Neuronal stem cell (in vitro differentiated cells): ENCODE measurements at regions not wholly inside any gene's neighbourhood (a gene's known extent, or its start where the extent isn't known, plus 50 kb on each side); places are given as distances from the start of the nearest gene placed in this dataset.
A peak's percentile ranks its signal among the peaks of the same experiment; 100 is the strongest.
"Not testable (repeated sequence)": the region's sequence is repeated elsewhere in the genome, so short reads cannot be mapped to it uniquely, and the experiment has no call there.

ENCODE experiments used
- DNase-seq: peaks from one replicate; pipeline ENCODE4 v3.0.0-alpha.2; 2013; ENCODE audit warnings: low spot score
- H2AFZ ChIP-seq: one replicate; pipeline ENCODE4 v1.6.1; 2013; ENCODE audit warnings: mild to moderate bottlenecking, low read length, inconsistent platforms
- H2AK5ac ChIP-seq: 2 replicates; pipeline ENCODE4 v1.6.1; 2013; ENCODE audit warnings: low read depth, mild to moderate bottlenecking, inconsistent platforms, low read length, moderate library complexity, mixed read lengths
- H2BK120ac ChIP-seq: 2 replicates; pipeline ENCODE4 v1.6.1; 2013; ENCODE audit warnings: low read depth, mild to moderate bottlenecking, inconsistent platforms, low read length, moderate library complexity, mixed read lengths
- H2BK12ac ChIP-seq: one replicate; pipeline ENCODE4 v1.6.1; 2013; ENCODE audit warnings: low read length, inconsistent platforms
- H2BK15ac ChIP-seq: 2 replicates; pipeline ENCODE4 v1.6.1; 2013; ENCODE audit warnings: mild to moderate bottlenecking, low read length, inconsistent platforms, mixed read lengths
- H2BK5ac ChIP-seq: one replicate; pipeline ENCODE4 v1.6.1; 2013; ENCODE audit warnings: inconsistent platforms, mild to moderate bottlenecking, low read length, moderate library complexity
- H3K14ac ChIP-seq: one replicate; pipeline ENCODE4 v1.6.1; 2013; ENCODE audit warnings: low read length, inconsistent platforms
- H3K18ac ChIP-seq: 2 replicates; pipeline ENCODE4 v1.6.1; 2013; ENCODE audit warnings: low read length, inconsistent platforms
- H3K23ac ChIP-seq: 2 replicates; pipeline ENCODE4 v1.6.1; 2013; ENCODE audit warnings: low read depth, mild to moderate bottlenecking, mixed read lengths, low read length, inconsistent platforms; ENCODE audit not compliant: poor library complexity
- H3K27ac ChIP-seq: replicated peaks from 3 replicates; pipeline ENCODE4 v1.5.1; 2013; ENCODE audit warnings: low read length, inconsistent platforms
- H3K27me3 ChIP-seq, 3 experiments: 2 replicates each; pipeline ENCODE4 v1.6.1; 2013; ENCODE audit warnings: low read length in 3 of 3, mild to moderate bottlenecking in 2 of 3, inconsistent platforms in 1 of 3, low read depth in 1 of 3, mixed read lengths in 1 of 3, moderate library complexity in 1 of 3; ENCODE audit not compliant: control insufficient read depth in 3 of 3, insufficient read depth in 3 of 3
- H3K36me3 ChIP-seq, 2 donors: replicated peaks in 1 of 2; 2 replicates each; pipeline ENCODE4 v1.6.1; 2013; ENCODE audit warnings: low read length in 2 of 2; ENCODE audit not compliant: control insufficient read depth in 2 of 2, insufficient read depth in 2 of 2
- H3K4ac ChIP-seq: 2 replicates; pipeline ENCODE4 v1.6.1; 2013; ENCODE audit warnings: inconsistent platforms, mild to moderate bottlenecking, low read length, moderate library complexity
- H3K4me1 ChIP-seq, 2 donors: 1 replicate in 1 of 2; 2 replicates in 1 of 2; pipeline ENCODE4 v1.6.1; 2013; ENCODE audit warnings: low read length in 2 of 2, low read depth in 1 of 2; ENCODE audit not compliant: control insufficient read depth in 2 of 2, insufficient read depth in 1 of 2
- H3K4me2 ChIP-seq: one replicate; pipeline ENCODE4 v1.6.1; 2013; ENCODE audit warnings: mild to moderate bottlenecking, low read length, inconsistent platforms; ENCODE audit not compliant: insufficient read depth, poor library complexity, severe bottlenecking
- H3K4me3 ChIP-seq, 2 donors: 2 replicates each; pipeline ENCODE4 v1.5.1; 2013; ENCODE audit warnings: low read length in 2 of 2, mild to moderate bottlenecking in 2 of 2, inconsistent platforms in 1 of 2, moderate library complexity in 1 of 2
- H3K79me1 ChIP-seq: one replicate; pipeline ENCODE4 v1.6.1; 2013; ENCODE audit warnings: low read depth, mild to moderate bottlenecking, inconsistent platforms, low read length, moderate library complexity
- H3K9ac ChIP-seq: one replicate; pipeline ENCODE4 v1.6.1; 2013; ENCODE audit warnings: mild to moderate bottlenecking, low read depth, low read length, inconsistent platforms; ENCODE audit not compliant: poor library complexity
- H3K9me3 ChIP-seq, 2 donors: replicated peaks in 1 of 2; 2 replicates each; pipeline versions ENCODE3 to v1.6.1; 2013; ENCODE audit warnings: low read length in 2 of 2, mild to moderate bottlenecking in 2 of 2, inconsistent platforms in 1 of 2, low read depth in 1 of 2, mixed read lengths in 1 of 2, moderate library complexity in 1 of 2; ENCODE audit not compliant: control insufficient read depth in 2 of 2, insufficient read depth in 1 of 2
- H4K8ac ChIP-seq: one replicate; pipeline ENCODE4 v1.6.1; 2013; ENCODE audit warnings: low read depth, mild to moderate bottlenecking, inconsistent platforms, low read length, moderate library complexity
- H4K91ac ChIP-seq: one replicate; pipeline ENCODE4 v1.6.1; 2013; ENCODE audit warnings: low read length, low read depth, mild to moderate bottlenecking, inconsistent platforms; ENCODE audit not compliant: poor library complexity
- WGBS, 2 donors: extraction: QIAGEN DNeasy Blood & Tissue Kit; methylation state at CpG; one replicate each; pipeline ENCODE4 v1.1.7; 2013; ENCODE audit warnings: missing lambda C conversion rate in 2 of 2, mixed read lengths in 1 of 2; ENCODE audit not compliant: insufficient read length in 2 of 2, insufficient replicate concordance in 1 of 2; ENCODE audit errors: extremely low coverage in 2 of 2; 5-methylcytosine and 5-hydroxymethylcytosine counted together

GRCh38 chr9:30289435-30289834 is 2095.0 kb upstream of the ACO1 start:
- Histone ChIP-seq H2BK15ac (no peak overlapping the region), H3K4ac (no peak overlapping the region), H3K23ac (no peak overlapping the region), H3K9ac (peak overlapping the region; percentile 38), H3K4me2 (no peak overlapping the region), H2AFZ (no peak overlapping the region), H3K4me1 (no peaks in the 10 kb centered on the region), H3K18ac (no peak overlapping the region), H3K79me1 (no peaks in the 10 kb centered on the region), H3K27me3 (no peaks in the 10 kb centered on the region), H3K27ac (no peak overlapping the region), H3K36me3 (no peaks in the 10 kb centered on the region), H3K9me3 (no peaks in the 10 kb centered on the region), H2AK5ac (no peak overlapping the region), H3K14ac (no peak overlapping the region), H2BK5ac (no peak overlapping the region), H2BK12ac (no peak overlapping the region), H4K91ac (no peak overlapping the region), H3K4me3 (no peak overlapping the region), H2BK120ac (no peak overlapping the region), H4K8ac (no peak overlapping the region)
- no CpG with 5 or more reads among the region's 2 CpGs for WGBS, 2 donors
- DNase-seq, result no peak

GRCh38 chr9:30292026-30292425 is 2092.4 kb upstream of the ACO1 start:
- H4K91ac ChIP-seq, H2BK120ac ChIP-seq, H3K4me3 ChIP-seq, H3K4me1 ChIP-seq, H3K4ac ChIP-seq, H3K23ac ChIP-seq, H2BK12ac ChIP-seq, H2BK15ac ChIP-seq, H3K9me3 ChIP-seq, H3K36me3 ChIP-seq, H3K27me3 ChIP-seq, H2AK5ac ChIP-seq, H2AFZ ChIP-seq, H3K27ac ChIP-seq, H3K79me1 ChIP-seq, H2BK5ac ChIP-seq, DNase-seq, H3K4me2 ChIP-seq, H4K8ac ChIP-seq, H3K14ac ChIP-seq, H3K9ac ChIP-seq, H3K18ac ChIP-seq: not testable (repeated sequence)

GRCh38 chr9:30293231-30293630 is 2091.2 kb upstream of the ACO1 start:
- DNase-seq, result no peak
- H3K9me3 ChIP-seq, result no peaks in the 10 kb centered on the region
- H3K23ac ChIP-seq, result no peak overlapping the region
- H3K27ac ChIP-seq, result no peak overlapping the region
- no peak overlapping the region for H2BK120ac ChIP-seq
- no peak overlapping the region for H2BK5ac ChIP-seq
- H3K4me1 ChIP-seq, result no peaks in the 10 kb centered on the region
- no peaks in the 10 kb centered on the region for H3K27me3 ChIP-seq
- H2BK12ac ChIP-seq, result no peak overlapping the region
- no peaks in the 10 kb centered on the region for H3K36me3 ChIP-seq
- no peak overlapping the region for H3K4me3 ChIP-seq
- H4K91ac ChIP-seq, result no peak overlapping the region
- no peak overlapping the region for H2AK5ac ChIP-seq
- H3K4me2 ChIP-seq, result no peak overlapping the region
- no peak overlapping the region for H3K14ac ChIP-seq
- no peak overlapping the region for H2BK15ac ChIP-seq
- H3K9ac ChIP-seq, result no peak overlapping the region
- no peak overlapping the region for H3K18ac ChIP-seq
- no peaks in the 10 kb centered on the region for H3K79me1 ChIP-seq
- WGBS, 2 donors, result no CpG with 5 or more reads among the region's 1 CpG
- no peak overlapping the region for H4K8ac ChIP-seq
- no peak overlapping the region for H3K4ac ChIP-seq
- H2AFZ ChIP-seq, result no peak overlapping the region

DNA sequence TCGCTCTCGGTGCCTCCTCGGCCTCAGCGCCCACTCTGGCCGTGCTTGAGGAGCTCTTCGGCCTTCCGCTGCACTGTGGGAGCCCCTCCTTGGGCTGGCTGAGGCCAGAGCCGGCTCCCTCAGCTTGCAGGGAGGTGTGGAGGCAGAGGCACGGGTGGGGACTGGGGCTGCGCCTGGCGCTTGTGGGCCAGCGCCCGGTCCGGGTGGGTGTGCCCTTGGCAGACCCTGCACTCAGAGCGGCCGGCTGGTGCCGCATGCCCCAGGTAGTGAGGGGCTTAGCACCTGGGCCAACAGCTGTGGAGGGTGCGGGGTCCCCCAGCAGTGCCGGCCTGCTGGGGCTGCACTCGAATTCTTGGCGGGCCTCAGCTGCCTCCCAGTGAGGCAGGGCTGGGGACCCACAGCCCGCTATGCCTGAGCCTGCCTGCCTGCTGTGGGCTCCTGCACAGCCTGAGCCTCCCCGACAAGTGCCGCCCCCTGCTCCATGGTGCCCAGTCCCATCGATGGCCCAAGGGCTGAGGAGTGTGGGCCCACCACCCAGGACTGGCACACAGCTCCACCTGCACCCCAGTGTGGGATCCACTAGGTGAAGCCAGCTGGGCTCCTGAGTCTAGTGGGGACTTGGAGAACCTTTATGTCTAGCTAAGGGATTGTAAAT is 2085.2 kb upstream of the ACO1 start:
- no peak overlapping the region for H2AK5ac ChIP-seq
- H3K18ac ChIP-seq, result no peak overlapping the region
- no peak overlapping the region for H3K27ac ChIP-seq
- H3K4ac ChIP-seq, result no peak overlapping the region
- no peak overlapping the region for H2BK5ac ChIP-seq
- no peak overlapping the region for H3K4me3 ChIP-seq
- H3K79me1 ChIP-seq, result no peaks in the 10 kb centered on the region
- H3K9ac ChIP-seq, result no peak overlapping the region
- H2BK12ac ChIP-seq, result no peak overlapping the region
- no peaks in the 10 kb centered on the region for H3K9me3 ChIP-seq
- H3K14ac ChIP-seq, result peak overlapping the region; percentile 39
- no peaks in the 10 kb centered on the region for H3K4me1 ChIP-seq
- no peak overlapping the region for H3K4me2 ChIP-seq
- no peak overlapping the region for H2BK120ac ChIP-seq
- no peaks in the 10 kb centered on the region for H3K27me3 ChIP-seq
- H2AFZ ChIP-seq, result no peak overlapping the region
- no peak overlapping the region for H4K91ac ChIP-seq
- H3K23ac ChIP-seq, result no peak overlapping the region
- H3K36me3 ChIP-seq, result no peaks in the 10 kb centered on the region
- H2BK15ac ChIP-seq, result no peak overlapping the region
- no peak overlapping the region for H4K8ac ChIP-seq
- DNase-seq, result no peak
- no CpG with 5 or more reads among the region's 25 CpGs for WGBS, 2 donors
